GM23338 (cell line): ENCODE measurements at regions not wholly inside any gene's neighbourhood (a gene's known extent, or its start where the extent isn't known, plus 50 kb on each side); places are given as distances from the start of the nearest gene placed in this dataset.

Source experiments
- ATAC-seq: fragments of 200-7000 bp; cut with Tn5 transposase; 3 replicates; pipeline ENCODE4 v1.9.1; 2020
- DNase-seq: peaks from one replicate; pipeline ENCODE4 v3.0.0-alpha.2; 2015; ENCODE audit warnings: low spot score
- H2AFZ ChIP-seq: fragments of 200-600 bp; sonication (generic); 2 replicates; pipeline ENCODE4 v1.8.0; 2016; ENCODE audit warnings: antibody characterized with exemption, mild to moderate bottlenecking, moderate library complexity
- H3F3A ChIP-seq: fragments of 200-600 bp; sonication (generic); replicated peaks from 2 replicates; pipeline ENCODE4 v1.8.0; 2017; ENCODE audit warnings: antibody characterized with exemption, mixed run types, low read depth
- H3K27ac ChIP-seq: fragments of 200-600 bp; sonication (generic); 2 replicates; pipeline ENCODE4 v1.6.1; 2016; ENCODE audit warnings: low read depth
- H3K27me3 ChIP-seq: fragments of 200-600 bp; sonication (generic); 2 replicates; pipeline ENCODE4 v1.8.0; 2016; ENCODE audit warnings: mild to moderate bottlenecking, mixed run types, moderate library complexity; ENCODE audit not compliant: insufficient read depth
- H3K36me3 ChIP-seq: fragments of 200-600 bp; sonication (generic); 2 replicates; pipeline ENCODE4 v1.8.0; 2016; ENCODE audit warnings: mild to moderate bottlenecking; ENCODE audit not compliant: insufficient read depth
- H3K4me1 ChIP-seq: fragments of 200-600 bp; sonication (generic); 2 replicates; pipeline ENCODE4 v1.8.0; 2016; ENCODE audit warnings: mild to moderate bottlenecking, moderate library complexity; ENCODE audit not compliant: insufficient read depth
- H3K4me2 ChIP-seq: fragments of 200-600 bp; sonication (generic); 2 replicates; pipeline ENCODE4 v1.7.1; 2017; ENCODE audit warnings: mixed run types
- H3K4me3 ChIP-seq: fragments of 200-600 bp; sonication (generic); 2 replicates; pipeline ENCODE4 v1.6.1; 2016; ENCODE audit warnings: mixed run types
- H3K79me2 ChIP-seq: fragments of 200-600 bp; sonication (generic); replicated peaks from 2 replicates; pipeline ENCODE4 v1.8.0; 2017; ENCODE audit warnings: mild to moderate bottlenecking; ENCODE audit not compliant: insufficient read depth
- H3K9me2 ChIP-seq: fragments of 200-600 bp; sonication (generic); 2 replicates; pipeline ENCODE4 v1.8.0; 2017; ENCODE audit not compliant: insufficient read depth
- H4K20me1 ChIP-seq: fragments of 200-600 bp; sonication (generic); replicated peaks from 2 replicates; pipeline ENCODE4 v1.8.0; 2017; ENCODE audit warnings: mild to moderate bottlenecking; ENCODE audit not compliant: insufficient read depth
- H3K27ac Mint-ChIP-seq: 2 replicates; pipeline ENCODE4 v1.8.0; 2020; ENCODE audit warnings: inconsistent platforms, mild to moderate bottlenecking, moderate library complexity, mixed read lengths
- H3K27me3 Mint-ChIP-seq: 3 replicates; pipeline ENCODE4 v1.8.0; 2022; ENCODE audit warnings: low read depth, mild to moderate bottlenecking, moderate library complexity, mixed read lengths, inconsistent platforms; ENCODE audit not compliant: insufficient read depth, poor library complexity
- H3K36me3 Mint-ChIP-seq: 3 replicates; pipeline ENCODE4 v1.8.0; 2021; ENCODE audit warnings: low read depth, mild to moderate bottlenecking, inconsistent platforms, moderate library complexity, mixed read lengths
- H3K4me1 Mint-ChIP-seq: 3 replicates; pipeline ENCODE4 v1.8.0; 2020; ENCODE audit warnings: mild to moderate bottlenecking, inconsistent platforms, mixed read lengths
- H3K4me3 Mint-ChIP-seq: 3 replicates; pipeline ENCODE4 v1.8.0; 2021; ENCODE audit warnings: moderate library complexity, mild to moderate bottlenecking, inconsistent platforms, mixed read lengths
- H3K9me3 Mint-ChIP-seq: 3 replicates; pipeline ENCODE4 v1.8.0; 2020; ENCODE audit warnings: moderate library complexity, mild to moderate bottlenecking, inconsistent platforms, mixed read lengths
- ETS1 ChIP-seq: IDR thresholded peaks from 2 replicates; pipeline ENCODE4 v1.6.1; 2016; ENCODE audit warnings: antibody characterized with exemption
- EZH2 ChIP-seq: fragments of 200-600 bp; sonication (generic); IDR thresholded peaks from one replicate; pipeline ENCODE4 v1.8.0; 2017; ENCODE audit warnings: antibody characterized with exemption, mild to moderate bottlenecking, low read depth; ENCODE audit not compliant: unreplicated experiment
- EZH2phosphoT487 ChIP-seq: fragments of 200-600 bp; sonication (generic); IDR thresholded peaks from one replicate; pipeline ENCODE4 v1.8.1; 2018; ENCODE audit warnings: antibody characterized with exemption; ENCODE audit not compliant: unreplicated experiment
- JUNB ChIP-seq: IDR thresholded peaks from one replicate; pipeline ENCODE4 v1.6.1; 2016; ENCODE audit warnings: antibody characterized with exemption; ENCODE audit not compliant: unreplicated experiment
- POLR2AphosphoS5 ChIP-seq: IDR thresholded peaks from 2 replicates; pipeline ENCODE4 v1.6.1; 2016; ENCODE audit warnings: antibody characterized with exemption, low read depth
- ZNF462 ChIP-seq: fragments of 250-450 bp; sonication (Bioruptor Pico); IDR thresholded peaks from 2 replicates; pipeline ENCODE4 v1.5.0; 2020; ENCODE audit warnings: mild to moderate bottlenecking, moderate library complexity

GRCh38 chr3:89622063-89622700 is 514.8 kb downstream of the EPHA3 start:
- no peaks in the 10 kb centered on the region for H3K36me3 ChIP-seq
- DNase-seq = no peak
- Mint-ChIP-seq H3K27ac (no peak overlapping the region), H3K4me1 (no peaks in the 10 kb centered on the region), H3K4me3 (no peak overlapping the region), H3K9me3 (no peaks in the 10 kb centered on the region), H3K27me3 (no peaks in the 10 kb centered on the region), H3K36me3 (no peaks in the 10 kb centered on the region)
- no peaks in the 10 kb centered on the region for H4K20me1 ChIP-seq
- H3K27ac ChIP-seq = no peak overlapping the region
- no peak overlapping the region for H3K4me2 ChIP-seq
- H3K4me3 ChIP-seq = no peak overlapping the region
- H3F3A ChIP-seq = no peaks in the 10 kb centered on the region
- no peak for TF ChIP-seq JUNB
- TF ChIP-seq ZNF462 (CRISPR knock-in tag) = no peak
- TF ChIP-seq EZH2 = no peak
- TF ChIP-seq POLR2AphosphoS5 = no peak
- TF ChIP-seq EZH2phosphoT487 = no peak
- TF ChIP-seq ETS1 = no peak
- H3K9me2 ChIP-seq = no peaks in the 10 kb centered on the region
- H3K79me2 ChIP-seq = no peaks in the 10 kb centered on the region
- no peaks in the 10 kb centered on the region for H3K4me1 ChIP-seq
- no peaks in the 10 kb centered on the region for H3K27me3 ChIP-seq
- ATAC-seq = no peak
- H2AFZ ChIP-seq = no peak overlapping the region
